ENCODE measurements at regions not wholly inside any gene's neighbourhood (a gene's known extent, or its start where the extent isn't known, plus 50 kb on each side); places are given as distances from the start of the nearest gene placed in this dataset.
"Not testable (repeated sequence)": the region's sequence is repeated elsewhere in the genome, so short reads cannot be mapped to it uniquely, and the experiment has no call there.

- DNase-seq: no peak
Measured at GRCh38 chr13:108003626-108004025, 211.7 kb downstream of the LIG4 start.

- DNase-seq: no peak
Measured at GRCh38 chr13:108000998-108001397, 214.3 kb downstream of the LIG4 start.

DNA sequence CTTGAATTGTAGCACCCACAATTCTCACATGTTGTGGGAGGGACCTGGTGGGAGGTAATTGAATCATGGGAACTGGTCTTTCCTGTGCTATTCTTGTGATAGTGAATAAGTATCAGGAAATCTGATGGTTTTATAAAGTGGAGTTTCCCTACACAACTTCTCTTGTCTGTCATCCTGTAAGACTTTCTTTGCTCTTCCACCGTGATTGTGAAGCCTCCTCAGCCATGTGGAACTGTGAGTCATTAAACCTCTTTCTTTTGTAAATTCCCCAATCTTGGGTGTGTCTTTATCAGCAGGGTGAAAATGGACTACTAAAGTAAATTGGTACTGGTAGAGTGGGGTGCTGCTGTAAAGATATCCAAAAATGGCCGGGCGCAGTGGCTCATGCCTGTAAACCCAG lies 215.6 kb downstream of the LIG4 start:
- no peak for DNase-seq

DNA sequence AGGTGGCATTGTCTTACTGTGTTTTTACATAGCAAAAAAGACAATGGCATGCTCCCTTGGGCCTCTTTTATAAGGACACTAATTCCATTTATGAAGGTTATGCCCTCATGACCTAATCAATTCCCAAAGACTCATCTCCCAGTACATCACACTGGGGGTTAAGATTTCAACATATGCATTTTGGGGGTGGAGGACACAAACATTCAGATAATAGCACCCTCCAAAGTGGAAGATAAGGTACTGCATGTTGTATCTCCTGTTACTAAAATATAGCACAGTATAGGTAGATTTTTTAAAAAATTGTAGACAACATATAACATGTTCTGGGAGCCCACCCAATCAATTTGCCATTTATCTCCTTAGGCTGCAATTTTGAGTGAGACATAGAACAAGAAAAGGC lies 221.2 kb downstream of the LIG4 start:
- no peak for DNase-seq

GRCh38 chr13:107993239-107993949 lies 221.9 kb downstream of the LIG4 start:
- DNase-seq: no peak

- no peak for DNase-seq
Measured at GRCh38 chr13:107992542-107992941, 222.8 kb downstream of the LIG4 start.

- DNase-seq: no peak
Measured at GRCh38 chr13:107977071-107977574, 238.2 kb downstream of the LIG4 start.

- no peak for DNase-seq
Measured at GRCh38 chr13:107976628-107977027, 238.7 kb downstream of the LIG4 start.

DNA sequence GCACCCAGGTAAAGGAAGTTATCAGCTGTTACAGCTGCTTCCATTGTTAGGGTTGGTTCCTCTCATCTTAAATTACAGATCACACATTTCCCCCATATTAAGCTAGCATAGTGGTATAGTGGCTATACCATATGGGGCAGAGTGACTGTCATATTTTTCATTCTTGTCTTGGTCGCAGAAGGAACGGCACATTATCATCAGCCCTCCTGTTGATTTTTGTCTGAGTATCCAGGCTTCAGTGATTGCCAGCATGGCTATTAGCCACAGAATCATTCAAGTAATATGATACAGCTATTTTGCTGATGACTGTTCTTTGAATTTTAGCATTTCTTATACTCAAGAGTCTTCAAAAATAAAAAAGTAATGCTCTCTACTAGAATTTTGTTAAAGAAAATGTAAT lies 240.9 kb downstream of the LIG4 start:
- no peak for DNase-seq

DNA sequence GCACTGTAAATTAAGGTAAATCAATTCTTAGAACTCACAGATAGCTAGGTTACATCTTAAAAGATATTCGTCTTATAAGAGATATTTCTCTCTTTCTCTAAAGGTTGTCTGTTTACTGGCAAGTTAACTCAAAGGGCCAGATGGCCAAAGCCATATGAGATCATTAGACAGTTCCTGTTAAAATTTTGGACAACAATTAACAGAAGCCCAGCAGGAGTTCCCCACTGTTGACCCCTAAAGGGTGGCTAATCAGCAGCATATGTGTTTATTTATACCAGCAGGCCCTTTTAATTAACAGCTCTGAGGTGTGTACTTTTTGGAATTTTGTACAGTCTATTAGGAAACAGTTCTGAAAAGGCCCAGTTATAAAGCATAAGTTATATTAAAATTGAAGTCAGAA lies 245.8 kb downstream of the LIG4 start:
- DNase-seq: no peak

- DNase-seq: no peak
Measured at GRCh38 chr13:107968470-107968869, 246.9 kb downstream of the LIG4 start.

- no peak for DNase-seq
Measured at GRCh38 chr13:107964395-107964794, 250.9 kb downstream of the LIG4 start.

- DNase-seq: no peak
Measured at GRCh38 chr13:107961849-107962608, 253.3 kb downstream of the LIG4 start.

DNA sequence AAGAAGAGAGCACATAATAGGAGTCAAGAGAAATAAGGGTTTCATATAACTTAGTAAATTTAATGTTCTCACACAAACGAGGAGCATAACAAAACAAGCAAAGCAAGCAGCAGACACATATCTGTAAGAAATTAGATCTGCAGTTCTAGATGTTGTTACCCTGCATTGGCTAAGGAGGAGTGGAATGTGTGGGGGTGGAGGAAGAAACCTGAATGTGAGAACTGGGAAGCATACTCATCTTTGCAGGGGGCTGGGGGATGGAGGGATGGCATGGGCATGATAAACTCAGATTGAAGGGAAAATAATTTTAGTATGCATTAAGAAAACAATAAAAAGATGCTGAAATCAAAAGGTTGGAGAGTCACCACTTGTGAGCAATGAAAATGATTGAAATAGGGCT lies 255.0 kb downstream of the LIG4 start:
- no peak for DNase-seq

DNA sequence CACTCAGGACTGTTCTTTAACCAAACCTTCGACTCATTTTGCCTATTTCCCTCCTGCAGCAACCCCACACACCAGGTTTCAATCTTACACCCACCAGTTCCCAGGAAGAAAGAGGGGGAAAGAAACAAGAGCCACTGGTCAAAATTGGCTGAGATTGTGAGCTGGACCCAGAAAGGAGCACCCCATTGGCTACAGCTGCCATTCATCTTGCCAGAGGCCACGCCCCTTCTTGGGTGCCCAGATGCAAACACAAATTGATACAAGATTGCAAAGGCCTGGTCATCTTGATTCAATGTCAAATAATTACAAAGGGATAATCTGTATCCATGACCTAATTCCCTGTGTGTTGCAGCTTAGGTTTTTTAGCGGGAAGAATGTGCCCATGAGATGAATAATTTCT lies 258.4 kb downstream of the LIG4 start:
- DNase-seq: no peak

DNA sequence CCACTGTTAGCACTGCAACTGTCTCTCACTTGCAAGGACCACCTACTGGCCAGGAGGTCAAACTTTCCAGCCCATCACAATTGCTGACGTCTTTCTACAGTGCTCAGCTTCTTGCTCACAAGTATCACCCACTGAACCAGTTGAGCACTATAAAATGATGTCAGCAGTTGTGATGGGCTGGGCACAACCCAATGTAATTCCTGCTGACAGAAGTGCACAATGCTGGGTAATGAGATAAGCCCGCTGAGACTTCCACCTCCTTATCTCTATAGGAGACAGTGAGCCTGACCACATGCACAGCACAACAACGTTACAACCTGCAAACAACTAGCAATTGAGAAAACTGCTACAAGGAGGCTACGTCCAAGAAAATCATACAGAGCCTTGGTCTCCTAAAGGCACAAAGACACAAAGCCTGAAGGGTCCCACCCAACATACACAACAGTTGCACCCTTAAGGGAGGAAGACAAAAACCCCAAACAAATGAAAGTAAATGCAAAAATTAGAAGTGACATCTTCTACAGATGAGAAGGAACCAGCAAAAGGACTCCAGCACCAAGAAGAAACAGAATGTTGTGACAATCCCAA lies 273.2 kb downstream of the LIG4 start:
- no peak for DNase-seq

DNA sequence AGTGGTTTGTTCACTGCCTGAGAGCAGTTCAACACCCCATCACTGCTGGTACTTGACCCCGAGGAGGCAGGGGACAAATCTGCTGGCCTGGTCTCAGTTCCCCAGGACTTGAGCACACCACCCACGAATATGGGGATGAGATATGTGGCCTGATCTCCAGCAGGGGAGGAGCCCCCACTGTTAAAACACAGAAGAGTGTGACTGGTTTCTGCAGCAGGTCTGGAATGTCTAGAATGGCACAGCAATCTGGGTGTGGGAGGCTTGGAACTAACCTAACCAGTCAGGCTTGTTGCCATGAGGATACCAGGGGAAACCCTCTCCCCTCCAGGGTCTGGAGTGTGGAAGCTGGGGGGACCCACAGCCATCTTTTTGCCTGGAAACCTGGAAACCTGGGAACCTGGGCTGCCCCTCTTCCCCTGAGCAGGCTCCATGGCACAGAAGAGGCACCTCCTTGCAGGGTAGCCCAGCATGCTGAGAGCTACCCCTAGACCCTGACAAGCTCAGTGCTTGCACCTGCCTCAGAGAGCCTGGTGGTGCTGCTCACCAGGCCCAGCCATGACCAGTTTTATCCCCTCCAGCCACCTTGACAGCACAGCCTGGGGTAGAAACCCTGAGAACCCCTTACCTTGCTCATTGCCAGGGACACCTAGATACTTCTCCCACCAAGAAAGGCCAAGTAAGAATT lies 273.8 kb downstream of the LIG4 start:
- DNase-seq: no peak

- DNase-seq: no peak
Measured at GRCh38 chr13:107937848-107938247, 277.5 kb downstream of the LIG4 start.

- DNase-seq: no peak
Measured at GRCh38 chr13:107931056-107931455, 284.3 kb downstream of the LIG4 start.

DNA sequence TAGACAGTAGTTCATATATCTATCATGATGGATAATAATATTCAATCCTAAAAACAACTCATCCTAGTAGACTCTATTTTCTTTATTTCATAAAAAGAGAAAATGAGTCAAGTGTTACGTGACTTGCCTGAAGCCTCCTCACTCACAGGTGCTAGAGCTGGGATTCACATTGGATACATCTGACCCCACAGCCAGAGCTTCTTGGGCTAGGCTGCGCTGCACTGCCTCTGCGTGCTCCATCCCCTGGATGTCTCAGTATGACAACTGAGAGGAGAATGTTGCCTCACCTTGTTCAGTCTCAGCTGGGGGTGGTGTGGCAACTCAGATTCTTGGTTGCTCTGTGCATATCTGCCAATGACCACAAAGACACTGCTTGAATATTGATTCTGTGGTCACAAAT lies 286.6 kb downstream of the LIG4 start:
- no peak for DNase-seq

DNA sequence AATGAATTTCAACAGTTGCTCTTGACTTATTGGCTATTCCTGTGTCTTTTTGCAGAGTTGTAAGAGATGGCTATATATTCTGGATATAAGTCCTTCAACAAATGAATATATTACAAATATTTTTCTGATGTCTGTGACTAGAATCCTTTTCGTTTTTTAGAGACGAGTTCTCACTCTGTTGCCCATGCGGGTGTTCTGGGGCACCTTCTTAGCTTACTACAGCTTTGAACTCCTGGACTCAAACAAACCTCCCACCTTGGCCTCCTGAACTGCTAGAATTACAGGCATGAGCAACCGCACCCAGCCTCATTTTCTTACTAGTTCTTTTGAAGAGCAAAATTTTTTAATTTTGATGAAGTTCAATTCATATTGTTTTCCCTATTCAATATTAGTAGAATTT lies 287.8 kb downstream of the LIG4 start:
- no peak for DNase-seq

DNA sequence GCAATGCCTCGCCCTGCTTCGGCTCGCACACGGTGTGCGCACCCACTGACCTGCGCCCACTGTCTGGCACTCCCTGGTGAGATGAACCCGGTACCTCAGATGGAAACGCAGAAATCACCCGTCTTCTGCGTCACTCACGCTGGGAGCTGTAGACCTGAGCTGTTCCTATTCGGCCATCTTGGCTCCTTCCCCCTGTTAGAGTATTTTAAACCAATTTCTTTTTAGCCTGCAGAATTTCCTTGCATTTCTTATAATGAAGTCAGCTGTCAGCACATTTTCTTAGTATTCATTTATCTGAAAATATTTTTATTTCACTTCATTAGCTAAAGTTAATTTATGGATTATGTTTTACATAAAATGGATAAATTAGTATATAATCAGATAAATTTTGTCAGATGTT lies 288.8 kb downstream of the LIG4 start:
- DNase-seq: not testable (repeated sequence)

Data from hypothalamus (tissue), 51 donors.